ENCODE measurements at regions not wholly inside any gene's neighbourhood (a gene's known extent, or its start where the extent isn't known, plus 50 kb on each side); places are given as distances from the start of the nearest gene placed in this dataset.

- peaks cover 8% of the 10 kb centered on the region for H3K4me1 Mint-ChIP-seq (ENCODE audit: unreplicated experiment)
- H3K27ac Mint-ChIP-seq (ENCODE audit: unreplicated experiment) = no peak overlapping the region
- DNase-seq (ENCODE audit: extremely low spot score, unreplicated experiment) = no peak
- H3K9me3 Mint-ChIP-seq (ENCODE audit: unreplicated experiment) = no peaks in the 10 kb centered on the region
- H3K27me3 Mint-ChIP-seq (ENCODE audit: unreplicated experiment) = no peaks in the 10 kb centered on the region
- no peaks in the 10 kb centered on the region for H3K36me3 Mint-ChIP-seq (ENCODE audit: unreplicated experiment)
- no peak for TF ChIP-seq CTCF (IDR thresholded peaks at IDR 0.05)
- no peak overlapping the region for H3K4me3 Mint-ChIP-seq (ENCODE audit: unreplicated experiment)
These were observed 669.4 kb downstream of the IRS1 start for GRCh38 chr2:226130192-226130591.

- Mint-ChIP-seq H3K4me1 (ENCODE audit: unreplicated experiment) (peaks cover 19% of the 10 kb centered on the region), H3K27me3 (ENCODE audit: unreplicated experiment) (no peaks in the 10 kb centered on the region), H3K4me3 (ENCODE audit: unreplicated experiment) (no peak overlapping the region), H3K9me3 (ENCODE audit: unreplicated experiment) (no peaks in the 10 kb centered on the region), H3K36me3 (ENCODE audit: unreplicated experiment) (no peaks in the 10 kb centered on the region), H3K27ac (ENCODE audit: unreplicated experiment) (no peak overlapping the region)
- DNase-seq (ENCODE audit: extremely low spot score, unreplicated experiment) = no peak
- TF ChIP-seq CTCF (IDR thresholded peaks at IDR 0.05) = no peak
These were observed 671.9 kb downstream of the IRS1 start for GRCh38 chr2:226127682-226128081.

DNA sequence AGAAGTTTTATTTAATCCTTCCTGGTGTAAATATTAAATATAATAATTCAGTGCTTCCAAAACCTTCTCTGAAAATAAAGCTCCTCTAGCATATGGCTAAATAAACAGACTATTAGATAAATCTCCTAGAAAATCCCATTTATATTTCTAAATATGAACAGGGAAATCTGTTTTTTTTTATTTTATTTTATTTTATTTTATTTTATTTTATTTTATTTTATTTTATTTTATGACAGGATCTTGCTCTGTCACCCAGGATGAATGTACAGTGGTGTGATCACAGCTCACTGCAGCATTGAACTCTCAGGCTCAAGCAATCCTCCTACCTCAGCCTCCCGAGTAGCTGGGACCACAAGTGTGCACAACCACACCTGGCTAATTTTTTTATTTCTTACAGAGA is 673.5 kb downstream of the IRS1 start:
- Mint-ChIP-seq H3K4me1 (ENCODE audit: unreplicated experiment) (peaks cover 30% of the 10 kb centered on the region), H3K4me3 (ENCODE audit: unreplicated experiment) (no peak overlapping the region), H3K36me3 (ENCODE audit: unreplicated experiment) (no peaks in the 10 kb centered on the region), H3K9me3 (ENCODE audit: unreplicated experiment) (no peaks in the 10 kb centered on the region), H3K27ac (ENCODE audit: unreplicated experiment) (no peak overlapping the region), H3K27me3 (ENCODE audit: unreplicated experiment) (no peaks in the 10 kb centered on the region)
- no peak for TF ChIP-seq CTCF (IDR thresholded peaks at IDR 0.05)
- DNase-seq (ENCODE audit: extremely low spot score, unreplicated experiment) = no peak

DNA sequence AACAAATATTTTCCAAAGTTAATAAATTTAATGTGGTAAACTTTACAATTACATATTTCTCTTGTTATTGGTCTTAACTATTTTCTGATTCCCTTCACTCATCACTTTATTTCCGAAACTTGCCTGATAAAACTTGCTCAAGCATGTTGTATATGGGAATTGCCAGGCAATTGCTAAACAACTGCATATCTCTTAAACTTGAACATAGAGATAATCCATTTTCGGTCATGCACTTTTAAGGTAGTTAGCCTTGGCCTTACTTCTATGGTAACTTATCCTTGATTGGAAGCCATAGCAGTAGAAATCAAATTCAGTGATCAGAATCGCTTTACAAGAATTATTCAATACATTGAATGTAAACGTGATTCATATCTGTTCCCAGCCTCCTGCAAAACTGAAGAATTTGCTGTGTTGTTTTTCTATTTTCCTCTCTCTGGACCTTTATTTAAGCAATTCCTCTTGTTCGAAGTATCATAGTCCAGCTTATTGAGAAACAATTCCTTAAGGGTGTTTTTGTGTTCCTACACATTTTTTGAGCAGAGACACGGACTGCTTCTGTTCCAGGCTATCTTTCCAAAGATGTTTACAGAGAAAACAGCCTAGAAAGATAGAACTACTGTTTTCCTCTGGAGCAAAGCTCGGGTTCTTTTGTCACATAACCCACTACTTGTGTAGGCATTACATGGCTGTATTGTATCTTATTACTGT is 674.3 kb downstream of the IRS1 start:
- no peaks in the 10 kb centered on the region for H3K36me3 Mint-ChIP-seq (ENCODE audit: unreplicated experiment)
- H3K27ac Mint-ChIP-seq (ENCODE audit: unreplicated experiment) = peak overlapping the region; percentile 65
- DNase-seq (ENCODE audit: extremely low spot score, unreplicated experiment) = no peak
- no peak for TF ChIP-seq CTCF (IDR thresholded peaks at IDR 0.05)
- H3K4me3 Mint-ChIP-seq (ENCODE audit: unreplicated experiment) = no peak overlapping the region
- no peaks in the 10 kb centered on the region for H3K9me3 Mint-ChIP-seq (ENCODE audit: unreplicated experiment)
- peaks cover 32% of the 10 kb centered on the region for H3K4me1 Mint-ChIP-seq (ENCODE audit: unreplicated experiment)
- H3K27me3 Mint-ChIP-seq (ENCODE audit: unreplicated experiment) = no peaks in the 10 kb centered on the region

DNA sequence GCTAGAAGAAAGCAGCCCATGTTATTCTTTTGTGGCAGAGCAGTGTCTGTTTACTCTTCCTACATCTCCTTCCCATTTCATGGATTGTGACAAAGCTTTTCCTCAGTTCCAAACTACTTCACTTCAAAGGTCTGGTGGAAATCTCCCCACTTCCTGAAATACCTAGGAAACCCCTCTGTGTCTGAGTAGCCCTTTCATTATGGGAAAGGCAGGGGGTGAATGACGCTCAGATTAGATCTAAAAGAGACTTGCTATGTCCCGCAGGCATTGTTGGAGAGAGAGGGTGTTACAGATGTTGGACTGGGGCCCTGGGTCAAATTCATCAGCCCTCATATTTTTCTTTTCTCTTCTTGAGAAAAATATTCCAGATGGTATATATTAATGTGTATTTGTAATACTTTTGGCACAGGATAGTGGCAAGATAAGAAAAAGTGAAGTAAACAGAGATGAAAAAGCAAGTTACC is 675.0 kb downstream of the IRS1 start:
- TF ChIP-seq CTCF (IDR thresholded peaks at IDR 0.05) = no peak
- Mint-ChIP-seq H3K27ac (ENCODE audit: unreplicated experiment) (peak overlapping the region; percentile 65), H3K4me1 (ENCODE audit: unreplicated experiment) (peaks cover 32% of the 10 kb centered on the region), H3K36me3 (ENCODE audit: unreplicated experiment) (no peaks in the 10 kb centered on the region), H3K9me3 (ENCODE audit: unreplicated experiment) (no peaks in the 10 kb centered on the region), H3K4me3 (ENCODE audit: unreplicated experiment) (no peak overlapping the region), H3K27me3 (ENCODE audit: unreplicated experiment) (no peaks in the 10 kb centered on the region)
- no peak for DNase-seq (ENCODE audit: extremely low spot score, unreplicated experiment)

Data from osteocyte (in vitro differentiated cells).